Activated CD4-positive, alpha-beta T cell treated with anti-CD3 and anti-CD28 coated beads, Interleukin-2, amount 50 U/mL, for 16 hours (primary cell): ENCODE measurements at regions not wholly inside any gene's neighbourhood (a gene's known extent, or its start where the extent isn't known, plus 50 kb on each side); places are given as distances from the start of the nearest gene placed in this dataset.

Source experiments
- DNase-seq: peaks from one replicate; pipeline ENCODE4 v3.0.0-alpha.2; 2020

GRCh38 chr12:126558219-126558618 lies 1493.0 kb downstream of the AACS start:
- no peak for DNase-seq

- no peak for DNase-seq
Observed at GRCh38 chr12:126558810-126559209, 1493.6 kb downstream of the AACS start.

- DNase-seq = no peak
Observed at GRCh38 chr12:126567016-126567415, 1501.8 kb downstream of the AACS start.

- no peak for DNase-seq
Observed at GRCh38 chr12:126569706-126570105, 1504.5 kb downstream of the AACS start.

- DNase-seq = no peak
Observed at GRCh38 chr12:126570566-126570965, 1505.3 kb downstream of the AACS start.

- peak; percentile 30 for DNase-seq
Observed at GRCh38 chr12:126572170-126572569, 1506.9 kb downstream of the AACS start.

- DNase-seq = no peak
Observed at GRCh38 chr12:126581655-126582054, 1516.4 kb downstream of the AACS start.

- DNase-seq = no peak
Observed at GRCh38 chr12:126582231-126582630, 1517.0 kb downstream of the AACS start.

- peak; percentile 82 for DNase-seq
Observed at GRCh38 chr12:126588586-126589249, 1523.5 kb downstream of the AACS start.

- DNase-seq = no peak
Observed at GRCh38 chr12:126591533-126591932, 1526.3 kb downstream of the AACS start.

GRCh38 chr12:126601184-126602170 lies 1536.2 kb downstream of the AACS start:
- no peak for DNase-seq

- no peak for DNase-seq
Observed at GRCh38 chr12:126602612-126603011, 1537.4 kb downstream of the AACS start.

- DNase-seq = no peak
Observed at GRCh38 chr12:126607157-126607556, 1541.9 kb downstream of the AACS start.

- no peak for DNase-seq
Observed at GRCh38 chr12:126607867-126608266, 1542.6 kb downstream of the AACS start.

GRCh38 chr12:126608607-126609175 lies 1543.5 kb downstream of the AACS start:
- no peak for DNase-seq

- DNase-seq = no peak
Observed at GRCh38 chr12:126616441-126616840, 1551.2 kb downstream of the AACS start.

GRCh38 chr12:126617312-126617711 lies 1552.1 kb downstream of the AACS start:
- DNase-seq = no peak

- no peak for DNase-seq
Observed at GRCh38 chr12:126627596-126627995, 1562.4 kb downstream of the AACS start.

GRCh38 chr12:126636821-126637220 lies 1571.6 kb downstream of the AACS start:
- no peak for DNase-seq

GRCh38 chr12:126644236-126645020 lies 1579.2 kb downstream of the AACS start:
- no peak for DNase-seq

- DNase-seq = no peak
Observed at GRCh38 chr12:126648074-126648473, 1582.8 kb downstream of the AACS start.

- DNase-seq = no peak
Observed at GRCh38 chr12:126651133-126651532, 1585.9 kb downstream of the AACS start.
